LNCaP clone FGC (cell line): ENCODE measurements at regions not wholly inside any gene's neighbourhood (a gene's known extent, or its start where the extent isn't known, plus 50 kb on each side); places are given as distances from the start of the nearest gene placed in this dataset.
"Not testable (repeated sequence)": the region's sequence is repeated elsewhere in the genome, so short reads cannot be mapped to it uniquely, and the experiment has no call there.

ENCODE experiments used
- DNase-seq: peaks from one replicate; pipeline ENCODE4 v3.0.0-alpha.2; 2011; ENCODE audit warnings: low read depth
- H3K4me3 ChIP-seq: 2 replicates; pipeline ENCODE4 v1.5.1; 2011; ENCODE audit warnings: mild to moderate bottlenecking, low read depth, low read length, control low read depth
- TF ChIP-seq, protein P1 (sequence below): IDR thresholded peaks from 2 replicates; pipeline ENCODE4 v1.5.1; 2012; ENCODE audit warnings: mild to moderate bottlenecking; ENCODE audit not compliant: control insufficient read depth, insufficient read depth; ENCODE audit errors: extremely low read depth

DNA sequence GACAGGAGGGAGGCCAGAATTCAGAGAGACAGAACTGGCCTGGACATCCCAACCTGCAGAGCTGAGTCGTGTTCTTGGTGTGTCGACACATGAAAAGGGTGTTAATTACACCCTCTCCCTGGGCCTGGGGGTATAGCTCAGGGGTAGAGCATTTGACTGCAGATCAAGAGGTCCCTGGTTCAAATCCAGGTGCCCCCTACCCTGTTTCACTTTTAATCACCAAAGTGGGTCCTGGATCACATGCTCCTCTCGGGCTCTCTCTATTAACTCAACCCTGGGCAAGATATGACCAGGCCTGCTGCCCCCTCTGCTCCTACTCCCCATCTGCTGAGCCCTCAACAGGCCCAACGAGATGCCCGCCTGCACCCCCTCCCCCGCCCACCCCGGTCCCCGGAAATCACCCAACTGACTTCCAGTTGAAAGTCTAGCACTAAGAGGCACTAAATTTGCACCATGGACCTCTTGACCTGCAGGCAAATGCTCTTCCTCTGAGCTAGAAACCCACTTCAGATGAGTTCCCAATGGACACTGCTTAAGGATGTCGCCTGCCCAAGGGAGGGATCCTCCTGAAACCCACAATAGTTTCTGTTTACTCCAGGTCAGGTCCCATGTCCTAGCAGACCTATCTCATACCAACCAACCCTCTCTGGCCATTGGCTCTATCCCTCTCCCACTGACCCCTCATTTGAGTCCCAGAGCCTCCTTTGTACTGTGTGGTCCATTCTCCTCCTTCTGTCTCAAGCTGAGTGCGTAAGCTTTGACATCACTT, 137.6 kb downstream of the ZNF467 start:
- TF ChIP-seq, protein P1, sequence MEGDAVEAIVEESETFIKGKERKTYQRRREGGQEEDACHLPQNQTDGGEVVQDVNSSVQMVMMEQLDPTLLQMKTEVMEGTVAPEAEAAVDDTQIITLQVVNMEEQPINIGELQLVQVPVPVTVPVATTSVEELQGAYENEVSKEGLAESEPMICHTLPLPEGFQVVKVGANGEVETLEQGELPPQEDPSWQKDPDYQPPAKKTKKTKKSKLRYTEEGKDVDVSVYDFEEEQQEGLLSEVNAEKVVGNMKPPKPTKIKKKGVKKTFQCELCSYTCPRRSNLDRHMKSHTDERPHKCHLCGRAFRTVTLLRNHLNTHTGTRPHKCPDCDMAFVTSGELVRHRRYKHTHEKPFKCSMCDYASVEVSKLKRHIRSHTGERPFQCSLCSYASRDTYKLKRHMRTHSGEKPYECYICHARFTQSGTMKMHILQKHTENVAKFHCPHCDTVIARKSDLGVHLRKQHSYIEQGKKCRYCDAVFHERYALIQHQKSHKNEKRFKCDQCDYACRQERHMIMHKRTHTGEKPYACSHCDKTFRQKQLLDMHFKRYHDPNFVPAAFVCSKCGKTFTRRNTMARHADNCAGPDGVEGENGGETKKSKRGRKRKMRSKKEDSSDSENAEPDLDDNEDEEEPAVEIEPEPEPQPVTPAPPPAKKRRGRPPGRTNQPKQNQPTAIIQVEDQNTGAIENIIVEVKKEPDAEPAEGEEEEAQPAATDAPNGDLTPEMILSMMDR: no peak
- H3K4me3 ChIP-seq: no peak overlapping the region
- no peak for DNase-seq

DNA sequence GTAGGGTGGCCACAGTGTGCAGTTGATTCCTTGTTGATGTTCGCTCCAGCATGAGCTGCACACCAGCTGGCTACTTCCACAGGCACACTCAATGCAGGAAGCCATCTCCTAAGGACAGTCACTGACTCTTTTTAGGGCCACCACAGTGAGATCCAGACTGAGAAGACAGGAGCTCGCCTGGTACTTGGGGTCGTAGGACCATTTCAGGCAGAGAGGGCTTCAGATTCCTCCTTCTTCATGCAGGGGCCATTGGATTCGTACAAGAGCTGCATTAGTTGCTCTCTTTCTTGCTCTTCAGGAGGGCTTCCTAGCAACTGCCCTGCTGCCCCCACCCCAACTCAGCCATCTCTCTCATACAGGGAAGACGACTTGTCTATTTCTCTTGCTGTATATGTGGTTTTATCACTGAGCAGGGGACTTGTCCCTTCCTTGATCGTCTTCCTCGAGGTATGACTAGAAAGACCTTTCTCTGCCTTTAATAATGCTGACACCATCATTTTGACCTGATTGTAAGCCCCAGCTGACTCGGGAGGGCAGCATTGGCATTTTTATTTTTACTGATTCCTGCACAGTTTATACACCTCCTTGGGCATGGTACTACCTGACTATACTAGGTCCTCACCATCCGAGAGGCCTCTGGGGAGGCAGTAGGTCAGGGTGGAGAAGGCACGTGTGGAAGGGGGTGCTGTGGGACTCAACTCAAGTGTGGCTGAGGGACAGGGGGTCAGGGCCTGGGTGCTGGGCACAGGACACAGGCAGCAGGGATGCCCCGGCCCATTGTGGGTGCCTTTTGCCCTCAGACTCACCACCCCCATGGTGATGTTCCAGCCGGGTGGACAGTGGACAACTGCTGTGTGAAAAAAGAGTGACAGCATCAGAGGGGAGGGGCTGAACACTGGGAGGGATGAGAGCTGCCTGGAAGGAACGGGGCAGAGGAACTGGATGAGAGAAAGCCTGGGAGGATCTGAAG, 136.7 kb upstream of the ZNF746 start:
- TF ChIP-seq, protein P1: no peak
- H3K4me3 ChIP-seq: no peak overlapping the region

DNA sequence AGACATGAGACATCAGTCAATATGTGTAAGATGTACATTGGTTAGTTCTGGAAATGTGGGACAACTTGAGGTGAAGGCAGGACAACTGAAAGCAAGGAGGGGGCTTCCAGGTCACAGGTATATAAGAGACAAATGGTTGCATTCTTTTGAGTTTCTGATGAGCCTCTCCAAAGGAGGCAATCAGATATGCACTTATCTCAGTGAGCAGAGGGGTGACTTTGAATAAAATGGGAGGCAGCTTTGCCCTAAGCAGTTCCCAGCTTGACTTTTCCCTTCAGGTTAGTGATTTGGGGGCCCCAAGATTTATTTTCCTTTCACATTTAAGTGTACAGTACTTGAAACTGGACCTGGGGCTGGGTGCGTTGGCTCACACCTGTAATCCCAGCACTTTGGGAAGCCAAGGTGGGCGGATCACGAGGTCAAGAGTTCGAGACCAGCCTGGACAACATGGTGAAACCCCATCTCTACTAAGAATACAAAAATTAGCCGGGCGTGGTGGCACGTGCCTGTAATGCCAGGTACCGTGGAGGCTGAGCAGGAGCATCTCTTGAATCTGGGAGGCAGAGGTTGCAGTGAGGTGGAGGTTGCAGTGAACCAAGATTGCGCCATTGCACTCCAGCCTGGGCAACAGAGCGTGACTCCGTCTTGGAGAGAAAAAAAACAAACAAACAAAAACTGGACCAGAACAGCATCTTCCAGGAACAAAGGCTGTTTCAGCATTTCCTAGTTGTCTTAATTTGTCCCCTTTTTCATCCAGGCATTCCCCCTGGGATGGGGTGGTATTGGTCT, 130.9 kb upstream of the ZNF746 start:
- H3K4me3 ChIP-seq, DNase-seq: not testable (repeated sequence)

More for the DNA sequence above, 136.7 kb upstream of the ZNF746 start:
- DNase-seq: no peak

DNA sequence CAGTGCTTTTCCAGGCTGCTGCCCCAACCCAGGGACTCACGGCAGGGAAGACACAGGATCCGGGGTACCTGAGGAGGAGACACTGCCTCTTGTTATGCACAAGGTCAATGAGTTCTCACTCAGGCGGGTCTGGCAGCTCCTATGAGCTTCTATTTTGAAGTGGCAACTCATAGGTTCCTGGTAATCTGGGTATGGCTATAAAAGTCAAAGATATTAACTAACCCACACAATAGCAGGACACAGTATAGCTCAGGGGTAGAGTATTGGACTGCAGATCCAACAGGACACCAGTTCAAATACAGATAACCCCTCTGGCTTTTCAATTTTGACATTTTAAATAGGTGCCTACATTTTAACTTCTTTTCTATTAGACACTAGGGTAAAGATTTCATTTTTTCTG, 130.3 kb upstream of the ZNF746 start:
- TF ChIP-seq, protein P1: no peak
- DNase-seq: no peak
- H3K4me3 ChIP-seq: no peak overlapping the region

DNA sequence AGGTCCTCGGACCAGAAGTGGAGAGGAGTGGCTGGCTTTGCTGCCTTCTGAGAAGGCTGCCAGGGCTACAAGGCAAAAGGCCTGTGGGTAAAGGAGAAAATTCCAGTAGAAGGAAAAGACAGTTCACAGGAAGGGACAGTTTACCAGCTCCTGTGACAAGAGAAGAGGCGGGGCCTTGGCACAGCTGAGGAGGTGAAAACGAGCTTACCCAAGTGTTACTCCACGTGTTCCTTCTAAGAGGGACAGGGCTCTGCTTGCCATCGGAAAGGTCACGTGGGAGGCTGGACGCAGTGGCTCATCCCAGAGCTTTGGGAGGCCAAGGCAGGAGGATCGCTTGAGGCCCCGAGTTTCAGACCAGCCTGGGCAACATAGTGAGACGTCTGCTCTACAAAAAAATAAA, 129.4 kb upstream of the ZNF746 start:
- H3K4me3 ChIP-seq: no peak overlapping the region
- TF ChIP-seq, protein P1: no peak
- peak; percentile 75 for DNase-seq

DNA sequence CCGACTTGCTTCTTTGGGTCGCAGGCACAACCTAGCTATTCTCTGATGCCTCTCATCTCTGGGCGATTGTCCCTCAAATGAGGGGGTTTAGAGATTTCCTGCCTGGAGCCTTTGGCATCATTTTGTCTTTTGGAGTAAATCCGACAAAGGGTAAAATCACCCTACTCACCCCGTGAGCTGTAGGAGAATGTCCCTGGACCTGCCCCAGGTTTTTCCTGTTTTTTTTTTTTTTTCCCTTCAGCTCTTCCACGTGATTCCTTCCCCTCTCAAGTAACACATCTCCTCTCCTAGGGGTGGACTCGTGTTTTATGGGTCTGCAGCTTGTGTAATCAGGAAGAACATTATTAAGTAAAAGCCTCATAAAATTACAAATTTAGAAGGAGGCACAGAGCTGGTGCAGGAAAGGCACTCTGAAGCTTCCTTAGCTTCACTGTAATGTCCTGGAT, 128.4 kb upstream of the ZNF746 start:
- TF ChIP-seq, protein P1: no peak
- peak overlapping the region; percentile 96 for H3K4me3 ChIP-seq
- peak; percentile 97 for DNase-seq
